Mesenchymal stem cell (in vitro differentiated cells and primary cell): ENCODE measurements at regions not wholly inside any gene's neighbourhood (a gene's known extent, or its start where the extent isn't known, plus 50 kb on each side); places are given as distances from the start of the nearest gene placed in this dataset.

ENCODE experiments used
- DNase-seq: peaks from one replicate; pipeline ENCODE4 v3.0.0-alpha.2; 2013
- H2AFZ ChIP-seq: one replicate; pipeline ENCODE4 v1.6.1; 2013; ENCODE audit warnings: low read depth, mild to moderate bottlenecking, control low read depth, inconsistent platforms, low read length, moderate library complexity
- H2AK5ac ChIP-seq: 2 replicates; pipeline ENCODE4 v1.6.1; 2013; ENCODE audit warnings: low read length, moderate library complexity, mild to moderate bottlenecking, inconsistent platforms; ENCODE audit not compliant: severe bottlenecking
- H2BK120ac ChIP-seq: one replicate; pipeline ENCODE4 v1.6.1; 2013; ENCODE audit warnings: low read depth, mild to moderate bottlenecking, inconsistent platforms, low read length, moderate library complexity
- H2BK12ac ChIP-seq, 2 experiments: one replicate each; pipeline ENCODE4 v1.6.1; 2013; ENCODE audit warnings: inconsistent platforms in 2 of 2, low read length in 2 of 2, mild to moderate bottlenecking in 2 of 2, moderate library complexity in 2 of 2, control low read depth in 1 of 2
- H2BK15ac ChIP-seq: one replicate; pipeline ENCODE4 v1.6.1; 2013; ENCODE audit warnings: mild to moderate bottlenecking, low read depth, inconsistent platforms; ENCODE audit not compliant: poor library complexity, severe bottlenecking
- H2BK5ac ChIP-seq: 2 replicates; pipeline ENCODE4 v1.6.1; 2013; ENCODE audit warnings: low read depth, mild to moderate bottlenecking, low read length, control low read depth, inconsistent platforms; ENCODE audit not compliant: poor library complexity, severe bottlenecking
- H3K14ac ChIP-seq, 2 experiments: one replicate each; pipeline ENCODE4 v1.6.1; 2013; ENCODE audit warnings: inconsistent platforms in 2 of 2, low read length in 2 of 2, control low read depth in 1 of 2, mild to moderate bottlenecking in 1 of 2, moderate library complexity in 1 of 2
- H3K18ac ChIP-seq, 2 experiments: one replicate each; pipeline ENCODE4 v1.6.1; 2013; ENCODE audit warnings: inconsistent platforms in 2 of 2, low read length in 2 of 2, control low read depth in 1 of 2, low read depth in 1 of 2, mild to moderate bottlenecking in 1 of 2
- H3K23ac ChIP-seq, 2 experiments: one replicate each; pipeline ENCODE4 v1.6.1; 2013; ENCODE audit warnings: inconsistent platforms in 2 of 2, low read length in 2 of 2, mild to moderate bottlenecking in 2 of 2, moderate library complexity in 2 of 2, control low read depth in 1 of 2
- H3K27ac ChIP-seq: 2 replicates; pipeline ENCODE4 v1.5.1; 2013; ENCODE audit warnings: mild to moderate bottlenecking, moderate library complexity, low read length, control low read depth, inconsistent platforms; ENCODE audit not compliant: poor library complexity, severe bottlenecking
- H3K27me3 ChIP-seq, 2 experiments: 2 replicates each; pipeline versions ENCODE4 v1.6.1 to v1.7.0; 2013; ENCODE audit warnings: low read length in 2 of 2, mild to moderate bottlenecking in 2 of 2, moderate library complexity in 2 of 2, control low read depth in 1 of 2, inconsistent platforms in 1 of 2; ENCODE audit not compliant: control insufficient read depth in 1 of 2, insufficient read depth in 1 of 2
- H3K36me3 ChIP-seq, 2 experiments: 2 replicates each; pipeline versions ENCODE4 v1.6.1 to v1.7.0; 2013; ENCODE audit warnings: low read length in 2 of 2, control low read depth in 1 of 2, inconsistent platforms in 1 of 2, low read depth in 1 of 2, mild to moderate bottlenecking in 1 of 2; ENCODE audit not compliant: insufficient read depth in 2 of 2, control insufficient read depth in 1 of 2
- H3K4ac ChIP-seq, 2 experiments: one replicate each; pipeline ENCODE4 v1.6.1; 2013; ENCODE audit warnings: inconsistent platforms in 2 of 2, low read length in 2 of 2, mild to moderate bottlenecking in 2 of 2, moderate library complexity in 2 of 2, control low read depth in 1 of 2, low read depth in 1 of 2
- H3K4me1 ChIP-seq: 2 replicates; pipeline ENCODE4 v1.6.1; 2013; ENCODE audit warnings: low read depth, low read length, control low read depth; ENCODE audit not compliant: control insufficient read depth, insufficient read depth
- H3K4me2 ChIP-seq: 2 replicates; pipeline ENCODE4 v1.6.1; 2013; ENCODE audit warnings: low read length, mild to moderate bottlenecking, inconsistent platforms; ENCODE audit not compliant: poor library complexity, severe bottlenecking
- H3K4me3 ChIP-seq, 2 experiments: 2 replicates each; pipeline versions ENCODE4 v1.5.1 to v1.7.0; 2013; ENCODE audit warnings: low read length in 2 of 2, mild to moderate bottlenecking in 2 of 2, control low read depth in 1 of 2, low read depth in 1 of 2; ENCODE audit not compliant: insufficient read depth in 1 of 2
- H3K79me1 ChIP-seq: replicated peaks from 2 replicates; pipeline ENCODE4 v1.6.1; 2013; ENCODE audit warnings: mild to moderate bottlenecking, control low read depth, low read length, inconsistent platforms; ENCODE audit not compliant: poor library complexity, severe bottlenecking
- H3K9ac ChIP-seq: 2 replicates; pipeline ENCODE4 v1.7.0; 2013; ENCODE audit warnings: mild to moderate bottlenecking, low read length, moderate library complexity
- H3K9me3 ChIP-seq: 2 replicates; pipeline ENCODE4 v1.7.0; 2013; ENCODE audit warnings: mild to moderate bottlenecking, low read length; ENCODE audit not compliant: control insufficient read depth
- H4K8ac ChIP-seq: one replicate; pipeline ENCODE4 v1.6.1; 2013; ENCODE audit warnings: inconsistent platforms, mild to moderate bottlenecking, low read length, moderate library complexity
- H4K91ac ChIP-seq: one replicate; pipeline ENCODE4 v1.6.1; 2013; ENCODE audit warnings: mild to moderate bottlenecking, low read length, inconsistent platforms
- WGBS: methylation state at CpG from one replicate; pipeline ENCODE4 v1.1.7; 2013; ENCODE audit warnings: mixed read lengths; 5-methylcytosine and 5-hydroxymethylcytosine counted together

- H3K9ac ChIP-seq = no peak overlapping the region
- no peak overlapping the region for H3K27ac ChIP-seq
- no peak overlapping the region for H3K18ac ChIP-seq
- H3K23ac ChIP-seq = no peak overlapping the region
- no peaks in the 10 kb centered on the region for H3K79me1 ChIP-seq
- no peaks in the 10 kb centered on the region for H3K27me3 ChIP-seq
- H2BK5ac ChIP-seq = no peak overlapping the region
- H3K4me3 ChIP-seq = no peak overlapping the region
- no peak overlapping the region for H2BK120ac ChIP-seq
- no peak overlapping the region for H3K14ac ChIP-seq
- no peaks in the 10 kb centered on the region for H3K4me1 ChIP-seq
- H3K9me3 ChIP-seq = no peaks in the 10 kb centered on the region
- no peak overlapping the region for H2AK5ac ChIP-seq
- H3K36me3 ChIP-seq = no peaks in the 10 kb centered on the region
- WGBS = 65% methylated on average over 2 of the region's 2 CpGs
- no peak overlapping the region for H2BK15ac ChIP-seq
- H4K8ac ChIP-seq = peak overlapping the region; percentile 4
- H2AFZ ChIP-seq = no peak overlapping the region
- peak; percentile 12 for DNase-seq
- no peak overlapping the region for H4K91ac ChIP-seq
- no peak overlapping the region for H3K4me2 ChIP-seq
- peak overlapping the region in 1 of 2 experiments; percentile 28 for H3K4ac ChIP-seq
- H2BK12ac ChIP-seq = no peak overlapping the region
These were observed 147.0 kb upstream of the THRB start for GRCh38 chr3:24641628-24642027.

- WGBS = 93% methylated on average over 10 of the region's 11 CpGs
- no peaks in the 10 kb centered on the region for H3K9me3 ChIP-seq
- H4K8ac ChIP-seq = peak overlapping the region; percentile 9
- H3K36me3 ChIP-seq = no peaks in the 10 kb centered on the region
- H3K4me2 ChIP-seq = no peak overlapping the region
- H2AFZ ChIP-seq = no peak overlapping the region
- H3K4ac ChIP-seq = no peak overlapping the region
- H3K4me1 ChIP-seq = no peaks in the 10 kb centered on the region
- H3K9ac ChIP-seq = no peak overlapping the region
- H3K27ac ChIP-seq = no peak overlapping the region
- H3K14ac ChIP-seq = no peak overlapping the region
- H2BK12ac ChIP-seq = no peak overlapping the region
- no peak overlapping the region for H4K91ac ChIP-seq
- no peak overlapping the region for H3K4me3 ChIP-seq
- no peak overlapping the region for H2BK15ac ChIP-seq
- H3K23ac ChIP-seq = no peak overlapping the region
- H2AK5ac ChIP-seq = no peak overlapping the region
- no peaks in the 10 kb centered on the region for H3K79me1 ChIP-seq
- no peak overlapping the region for H2BK5ac ChIP-seq
- no peak overlapping the region for H2BK120ac ChIP-seq
- no peaks in the 10 kb centered on the region for H3K27me3 ChIP-seq
- no peak overlapping the region for H3K18ac ChIP-seq
- no peak for DNase-seq
These were observed 150.4 kb upstream of the THRB start for GRCh38 chr3:24645047-24645446.

- Histone ChIP-seq H3K79me1 (no peaks in the 10 kb centered on the region), H3K36me3 (no peaks in the 10 kb centered on the region), H3K4ac (no peak overlapping the region), H3K4me3 (no peak overlapping the region), H3K4me1 (no peaks in the 10 kb centered on the region), H3K27ac (no peak overlapping the region), H2BK5ac (no peak overlapping the region), H3K18ac (no peak overlapping the region), H4K8ac (no peak overlapping the region), H2AK5ac (no peak overlapping the region), H2BK120ac (no peak overlapping the region), H2BK12ac (no peak overlapping the region), H3K9ac (no peak overlapping the region), H3K4me2 (no peak overlapping the region), H3K27me3 (no peaks in the 10 kb centered on the region), H2AFZ (no peak overlapping the region), H4K91ac (no peak overlapping the region), H3K14ac (no peak overlapping the region), H2BK15ac (no peak overlapping the region), H3K23ac (no peak overlapping the region), H3K9me3 (no peaks in the 10 kb centered on the region)
- no CpG with 5 or more reads among the region's 2 CpGs for WGBS
- DNase-seq = no peak
These were observed 152.1 kb upstream of the THRB start for GRCh38 chr3:24646790-24647189.

GRCh38 chr3:24648063-24648462 is 153.4 kb upstream of the THRB start:
- DNase-seq = no peak
- Histone ChIP-seq H3K27ac (no peak overlapping the region), H3K4me3 (no peak overlapping the region), H3K14ac (no peak overlapping the region), H4K91ac (no peak overlapping the region), H3K79me1 (no peaks in the 10 kb centered on the region), H4K8ac (no peak overlapping the region), H2BK12ac (no peak overlapping the region), H3K4me1 (no peaks in the 10 kb centered on the region), H2BK15ac (no peak overlapping the region), H3K9ac (no peak overlapping the region), H2BK120ac (no peak overlapping the region), H2BK5ac (no peak overlapping the region), H3K18ac (no peak overlapping the region), H2AK5ac (no peak overlapping the region), H3K36me3 (no peaks in the 10 kb centered on the region), H3K4me2 (no peak overlapping the region), H2AFZ (no peak overlapping the region), H3K27me3 (no peaks in the 10 kb centered on the region), H3K4ac (no peak overlapping the region), H3K9me3 (no peaks in the 10 kb centered on the region), H3K23ac (no peak overlapping the region)
- no CpG with 5 or more reads among the region's 2 CpGs for WGBS
